NCI-H82 treated with DMSO at 0.1 percent for 48 hours (cell line): ENCODE measurements at regions not wholly inside any gene's neighbourhood (a gene's known extent, or its start where the extent isn't known, plus 50 kb on each side); places are given as distances from the start of the nearest gene placed in this dataset.
A peak's percentile ranks its signal among the peaks of the same experiment; 100 is the strongest.

Experiments
- DNase-seq: peaks from one replicate; lab custom pipeline; 2025; ENCODE audit not compliant: unreplicated experiment; lab: John Stamatoyannopoulos, UW

DNA sequence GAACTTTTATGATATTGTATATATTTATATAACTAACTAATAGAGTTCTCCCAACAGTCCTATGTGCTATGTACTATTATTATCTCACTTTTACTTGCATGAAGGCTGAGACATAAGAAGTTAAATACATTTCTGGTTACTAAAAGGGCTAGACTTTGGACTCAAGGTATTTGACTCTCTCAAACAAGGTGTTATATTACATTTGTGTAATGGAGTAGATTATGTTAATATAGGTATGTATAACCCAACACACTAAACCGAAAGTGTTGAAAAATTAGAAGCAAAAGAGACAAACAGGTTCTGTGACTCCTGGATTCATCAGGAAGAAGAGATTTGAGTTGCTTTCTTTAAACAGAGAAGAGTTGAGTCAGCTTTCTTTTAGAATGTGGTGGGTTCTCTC, 733.6 kb upstream of the ZEB2 start:
- no peak for DNase-seq

DNA sequence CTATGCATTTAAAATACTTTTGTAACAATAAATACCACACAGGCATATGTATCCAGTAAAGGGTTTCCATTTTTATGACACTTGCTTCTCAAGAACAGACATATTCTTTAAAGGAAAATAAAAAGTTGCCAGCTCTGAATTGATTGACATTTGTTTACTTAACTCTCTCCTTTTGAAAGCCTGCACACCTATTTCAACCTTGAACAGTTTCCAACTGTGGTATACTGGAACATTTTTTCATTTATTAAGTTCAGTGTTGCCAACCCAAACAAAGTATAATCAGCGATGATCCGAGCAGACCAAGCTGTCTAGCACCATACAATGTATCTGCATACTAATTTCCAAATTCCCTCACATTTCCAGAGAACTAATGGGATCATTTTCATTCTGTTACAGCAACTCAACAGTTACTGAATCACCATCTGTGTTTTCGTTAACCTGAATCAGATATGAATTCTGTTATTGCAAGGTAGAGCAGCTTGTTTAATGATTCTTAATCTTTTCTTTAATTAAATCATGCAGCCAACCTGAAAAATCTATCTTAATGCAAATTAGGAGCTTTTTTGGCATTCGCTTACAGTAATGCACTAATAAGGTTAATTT, 725.5 kb upstream of the ZEB2 start:
- no peak for DNase-seq

DNA sequence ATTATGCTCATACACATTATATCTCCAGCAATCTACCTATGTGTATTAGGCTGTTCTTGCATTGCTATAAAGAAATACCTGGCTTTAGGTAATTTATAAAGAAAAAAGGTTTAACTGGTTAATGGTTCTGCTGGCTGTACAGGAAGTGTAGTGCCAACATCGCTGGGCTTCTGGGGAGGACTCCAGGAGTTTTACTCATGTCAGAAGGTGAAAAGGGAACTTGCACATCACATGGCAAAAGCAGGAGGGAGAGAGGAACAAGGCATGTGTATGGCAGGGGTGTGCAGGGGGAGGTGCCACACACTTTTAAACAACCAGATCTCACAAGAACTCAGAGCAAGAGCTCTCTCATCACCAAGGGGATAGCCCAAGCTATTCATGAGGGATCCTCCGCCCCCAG, 715.4 kb upstream of the ZEB2 start:
- no peak for DNase-seq

DNA sequence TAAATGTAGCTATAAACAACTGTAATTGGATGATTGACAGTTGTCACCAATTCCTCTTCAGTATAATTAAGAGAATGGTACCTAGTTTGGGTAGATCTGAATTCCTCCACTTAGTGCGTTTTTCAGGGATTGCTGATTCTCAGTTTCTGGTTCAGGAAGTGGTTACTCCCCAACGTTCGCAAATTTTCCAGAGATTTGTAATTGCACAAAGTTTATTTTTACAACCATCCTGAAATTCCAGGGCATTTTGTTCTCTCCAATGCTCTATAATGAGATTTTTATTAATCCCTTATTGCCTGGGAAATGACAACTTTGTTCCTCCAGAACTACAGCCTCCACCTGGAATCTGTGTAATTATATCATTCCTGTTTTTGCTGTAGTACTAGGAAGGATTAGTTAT, 710.6 kb upstream of the ZEB2 start:
- DNase-seq = no peak

DNA sequence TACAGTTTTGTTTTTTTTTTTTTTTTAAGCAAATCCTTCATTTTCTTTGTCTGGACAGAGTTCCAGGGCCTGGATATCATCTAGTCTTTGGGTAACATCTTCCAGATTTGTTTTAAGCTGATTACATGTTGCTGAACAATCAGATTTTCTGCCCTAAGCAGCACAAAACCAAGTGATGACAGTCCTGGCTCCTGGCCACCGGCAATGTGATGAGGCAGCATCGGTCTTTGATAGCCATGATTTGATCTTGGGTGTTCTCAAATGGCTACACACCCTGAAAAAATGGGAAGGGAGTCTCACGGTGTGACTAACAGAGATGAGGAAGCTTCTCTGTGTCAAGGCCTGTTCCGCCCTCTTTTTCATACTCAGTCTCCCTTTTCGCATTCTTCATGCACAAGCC, 708.6 kb upstream of the ZEB2 start:
- no peak for DNase-seq

DNA sequence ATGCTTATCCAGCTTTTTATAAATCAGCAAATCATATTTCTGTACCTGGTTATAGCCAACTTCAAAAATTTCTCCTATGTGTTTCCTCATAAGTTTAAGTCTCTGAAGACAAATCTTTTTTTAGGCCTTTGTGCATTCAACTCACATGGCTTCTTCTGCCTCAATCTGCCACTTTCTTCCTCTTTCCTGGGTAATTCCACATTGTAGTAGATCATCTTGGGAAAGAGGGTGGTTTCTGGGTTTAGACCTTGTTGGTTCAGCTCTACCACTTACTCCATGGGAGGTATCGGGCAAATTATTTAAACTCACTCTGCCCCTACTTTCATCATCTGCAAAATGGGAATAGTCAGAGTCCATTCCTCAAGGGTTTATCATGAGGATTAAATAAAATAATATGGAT, 707.0 kb upstream of the ZEB2 start:
- no peak for DNase-seq

DNA sequence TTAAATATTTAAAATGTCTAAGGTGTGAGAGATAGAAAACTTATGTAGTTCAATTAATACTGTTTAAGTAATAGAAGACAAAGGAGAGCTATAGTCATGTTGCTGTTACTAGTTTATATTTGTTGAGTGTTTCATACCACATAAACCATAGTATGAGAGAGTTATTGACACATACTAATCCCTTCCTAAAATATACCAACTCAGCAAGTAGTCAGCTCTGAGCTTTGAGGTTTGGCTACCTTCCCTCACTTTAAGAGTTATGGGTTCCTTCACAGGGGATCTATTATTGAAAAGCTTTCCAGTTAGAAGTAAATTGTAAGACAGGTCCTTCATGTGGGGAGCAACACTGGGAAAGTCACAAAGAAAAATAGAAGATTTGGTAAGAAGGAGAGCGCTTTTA, 701.6 kb upstream of the ZEB2 start:
- DNase-seq = no peak

DNA sequence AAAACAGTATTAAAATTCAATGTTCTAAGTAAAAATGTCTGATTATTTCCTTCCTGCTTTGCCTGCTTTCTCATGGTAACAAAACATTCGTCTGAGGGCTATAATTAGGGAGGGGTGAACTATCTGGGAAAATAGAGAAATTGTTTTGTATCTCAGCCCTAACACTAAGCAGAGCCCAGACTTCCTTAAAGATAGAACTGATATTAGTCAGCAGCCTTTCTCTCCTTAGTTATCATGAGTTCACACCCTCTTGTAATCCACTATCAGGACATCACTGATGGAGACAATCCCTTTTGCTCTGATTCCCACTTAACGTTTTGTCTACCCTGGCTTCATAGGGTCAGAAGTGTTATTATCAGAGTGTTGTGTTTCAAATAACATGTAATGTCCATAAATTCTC, 701.1 kb upstream of the ZEB2 start:
- DNase-seq = no peak

DNA sequence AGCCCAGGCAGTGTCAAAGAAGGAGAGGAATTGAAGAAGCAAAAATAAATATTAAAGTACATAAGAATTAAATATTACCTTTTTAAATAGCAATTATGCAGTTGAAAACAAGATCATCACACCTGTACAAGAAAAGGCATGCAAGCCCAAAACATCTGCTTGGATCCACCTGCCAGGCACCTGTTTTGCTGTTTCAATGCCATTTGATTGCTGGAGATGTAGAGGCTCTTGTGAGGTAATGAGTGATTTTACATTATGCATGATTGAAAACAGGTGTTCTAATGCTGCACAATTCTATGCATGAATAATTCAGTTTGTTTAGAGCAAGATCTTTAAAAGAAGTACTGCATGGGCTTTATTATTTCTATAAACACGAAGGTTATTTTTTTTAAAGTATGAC, 700.6 kb upstream of the ZEB2 start:
- no peak for DNase-seq

DNA sequence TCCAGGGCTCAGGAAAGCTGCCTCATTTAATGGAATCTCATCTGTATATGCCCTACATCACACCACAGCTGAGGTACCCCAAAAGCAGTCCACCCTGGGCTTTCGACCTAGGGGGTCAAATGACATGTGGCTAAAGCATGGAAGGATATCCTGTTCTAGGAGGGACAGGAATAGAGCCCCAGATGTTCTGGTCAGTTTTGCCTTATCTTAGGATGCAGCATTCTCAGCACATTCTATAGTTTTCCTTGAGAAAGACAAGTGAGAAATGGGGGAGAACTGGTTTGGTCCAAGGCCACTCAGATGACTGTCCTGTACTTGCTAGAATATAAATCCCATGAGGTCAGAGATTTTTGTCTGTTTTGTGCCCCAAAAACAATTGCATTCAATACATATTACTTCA, 688.0 kb upstream of the ZEB2 start:
- no peak for DNase-seq

DNA sequence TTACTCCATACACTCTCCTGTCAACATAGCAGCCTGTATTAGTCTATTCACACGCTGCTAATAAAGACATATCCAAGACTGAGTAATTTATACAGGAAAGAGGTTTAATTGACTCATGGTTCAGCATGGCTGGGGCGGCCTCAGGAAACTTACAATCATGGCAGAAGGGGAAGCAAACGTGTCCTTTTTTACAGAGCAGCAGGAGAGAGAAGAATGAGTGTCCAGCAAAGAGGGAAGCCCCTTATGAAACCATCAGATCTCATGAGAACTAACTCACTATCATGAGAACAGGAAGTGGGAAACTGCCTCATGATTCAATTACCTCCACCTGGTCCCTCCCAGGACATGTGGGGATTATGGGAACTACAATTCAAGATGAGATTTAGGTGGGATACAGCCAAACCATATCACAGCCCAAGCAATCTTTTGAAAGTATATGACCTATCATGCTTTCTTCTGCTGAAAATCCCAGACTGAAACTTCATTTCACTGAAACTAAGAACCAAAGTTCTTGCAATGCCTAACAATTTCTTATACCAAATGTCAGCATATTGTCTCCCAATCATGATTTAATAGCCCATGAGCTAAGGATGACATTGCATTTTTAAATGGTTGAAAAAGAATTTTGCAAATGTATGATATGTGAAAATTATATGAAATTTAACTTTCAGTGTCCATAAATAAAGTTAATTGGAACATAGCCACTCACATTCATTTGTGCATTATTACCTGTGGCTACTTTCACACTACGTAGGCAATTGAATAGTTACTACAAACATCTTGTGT, 686.8 kb upstream of the ZEB2 start:
- DNase-seq = no peak

DNA sequence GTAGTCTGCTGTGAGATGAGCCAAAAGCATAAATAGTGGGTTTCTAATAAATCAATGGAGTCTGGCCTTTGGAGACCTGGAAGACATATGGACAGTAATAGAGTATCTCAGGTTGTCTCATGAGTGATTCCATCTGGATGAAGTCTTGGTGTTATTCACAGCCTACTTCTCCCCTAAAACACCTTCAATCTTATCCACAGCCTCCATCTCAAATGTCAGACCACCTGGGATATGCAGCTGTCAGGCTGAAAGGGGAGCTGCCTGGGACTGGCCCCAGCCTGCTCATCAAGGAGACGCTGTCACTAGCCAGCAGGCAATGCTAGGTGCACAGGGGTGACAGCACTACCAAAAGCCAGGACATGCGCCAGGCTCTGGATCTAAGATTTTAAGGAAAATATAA, 684.0 kb upstream of the ZEB2 start:
- peak; percentile 66 for DNase-seq

DNA sequence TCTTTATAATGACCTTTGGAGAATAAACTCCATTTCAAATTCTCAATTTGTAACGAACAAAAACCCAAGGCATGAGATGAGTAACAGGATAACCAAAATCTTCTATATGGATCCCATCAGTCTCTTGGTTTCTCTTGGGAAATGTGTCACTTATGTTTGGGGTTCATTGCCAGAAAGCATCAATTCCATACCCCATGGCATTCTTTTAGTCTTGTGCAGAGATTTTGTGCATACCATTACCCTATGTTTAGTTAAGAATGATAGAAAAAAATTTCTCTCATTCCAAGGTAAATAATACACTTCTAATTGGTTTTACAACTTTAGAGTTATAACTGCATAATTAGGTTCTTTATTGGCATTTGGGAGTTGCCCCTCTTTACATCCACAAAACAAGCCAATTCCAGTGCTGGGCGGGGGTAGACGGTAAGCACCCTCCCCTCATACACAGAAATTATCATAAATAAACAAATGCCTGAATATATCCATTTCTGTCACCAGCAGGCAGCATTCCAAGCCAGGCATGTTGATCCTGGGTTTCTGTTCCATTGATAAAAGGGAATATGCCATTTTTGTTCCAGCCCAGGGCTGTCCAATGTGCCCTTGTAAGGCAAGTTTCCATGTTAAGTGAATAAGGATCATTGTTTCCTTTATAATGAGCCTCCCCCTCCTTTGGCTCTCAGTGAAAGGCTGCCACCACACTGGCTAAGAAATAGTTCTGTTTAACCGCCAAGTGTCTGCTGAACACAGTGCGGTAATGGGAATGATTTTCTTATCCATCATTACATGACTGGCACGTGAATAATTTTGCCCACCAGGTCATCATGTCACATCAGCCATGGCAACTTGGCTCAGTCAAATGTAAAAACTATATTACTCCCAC, 680.1 kb upstream of the ZEB2 start:
- no peak for DNase-seq

DNA sequence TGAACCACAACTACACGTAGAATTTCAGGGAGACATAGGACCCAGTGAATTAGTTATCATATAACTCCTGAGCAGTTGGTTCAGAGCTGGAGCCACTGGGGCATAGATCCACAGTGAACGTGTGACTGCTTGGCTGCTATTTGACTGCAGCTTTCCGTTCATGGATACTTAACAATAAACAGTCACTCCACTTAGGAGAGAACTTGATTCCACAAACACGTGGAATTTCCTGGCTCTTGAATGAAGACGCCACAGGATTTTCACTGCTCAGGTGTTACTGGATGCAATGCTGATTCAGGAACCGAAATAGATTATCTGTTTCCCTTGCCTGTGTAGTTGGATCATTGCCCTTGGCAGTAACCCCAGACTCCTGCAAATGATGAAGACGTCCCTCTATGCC, 679.1 kb upstream of the ZEB2 start:
- DNase-seq = no peak

DNA sequence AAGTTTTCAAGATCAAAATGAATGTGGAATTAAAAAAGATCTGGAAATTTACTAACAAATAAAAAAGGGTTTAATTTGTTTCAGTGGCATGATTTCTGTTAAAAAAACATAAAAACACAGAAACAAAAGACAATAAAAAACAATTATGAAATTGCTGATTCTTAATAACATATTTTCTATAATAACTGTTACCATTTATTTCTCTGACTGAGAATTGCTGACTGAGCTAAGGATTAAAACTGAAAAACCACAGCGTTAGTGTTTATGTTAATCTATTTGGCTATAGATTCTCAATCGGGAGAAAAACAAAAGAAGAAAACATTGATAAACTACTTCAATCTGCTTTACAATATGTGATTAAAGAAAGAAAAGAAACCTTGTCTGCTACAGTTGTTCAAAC, 678.6 kb upstream of the ZEB2 start:
- DNase-seq = no peak

DNA sequence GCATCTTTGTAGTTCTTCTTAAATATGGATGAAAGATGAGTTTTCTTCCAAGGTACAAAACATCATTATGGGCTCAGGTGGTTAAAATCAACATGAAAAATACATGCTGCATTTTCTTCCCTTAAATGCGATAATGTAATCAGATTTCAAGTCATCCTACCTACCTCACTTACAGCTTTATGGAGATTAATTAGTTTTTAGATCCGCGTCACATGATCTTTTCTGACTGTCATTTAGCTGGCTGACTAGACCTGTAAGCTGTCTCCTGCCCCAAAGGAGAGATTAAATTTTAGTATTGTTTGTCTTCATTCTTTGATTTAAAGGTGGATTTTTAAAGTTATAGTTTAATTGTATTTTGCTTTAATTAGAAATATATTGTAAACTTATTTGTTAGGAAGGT, 678.0 kb upstream of the ZEB2 start:
- DNase-seq = peak; percentile 6

DNA sequence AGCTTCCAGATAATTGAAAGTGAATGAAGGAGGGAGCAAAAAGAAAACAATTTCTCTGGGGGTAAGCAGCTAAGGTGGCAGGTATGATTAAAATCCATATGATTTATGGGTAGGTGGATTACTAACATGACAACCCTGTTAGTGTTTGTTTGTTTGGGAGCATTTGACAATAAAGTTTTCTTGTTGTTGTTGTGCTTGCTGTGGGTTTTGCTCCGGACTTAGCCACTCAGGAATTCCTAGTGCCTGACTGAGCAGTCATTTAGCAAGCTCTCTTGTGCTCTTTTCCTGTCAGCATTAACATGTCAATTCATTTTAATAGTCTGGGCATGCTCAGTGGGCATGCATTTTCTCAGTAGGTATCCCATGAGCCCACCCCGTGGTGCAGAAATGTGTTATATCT, 674.8 kb upstream of the ZEB2 start:
- DNase-seq = no peak

DNA sequence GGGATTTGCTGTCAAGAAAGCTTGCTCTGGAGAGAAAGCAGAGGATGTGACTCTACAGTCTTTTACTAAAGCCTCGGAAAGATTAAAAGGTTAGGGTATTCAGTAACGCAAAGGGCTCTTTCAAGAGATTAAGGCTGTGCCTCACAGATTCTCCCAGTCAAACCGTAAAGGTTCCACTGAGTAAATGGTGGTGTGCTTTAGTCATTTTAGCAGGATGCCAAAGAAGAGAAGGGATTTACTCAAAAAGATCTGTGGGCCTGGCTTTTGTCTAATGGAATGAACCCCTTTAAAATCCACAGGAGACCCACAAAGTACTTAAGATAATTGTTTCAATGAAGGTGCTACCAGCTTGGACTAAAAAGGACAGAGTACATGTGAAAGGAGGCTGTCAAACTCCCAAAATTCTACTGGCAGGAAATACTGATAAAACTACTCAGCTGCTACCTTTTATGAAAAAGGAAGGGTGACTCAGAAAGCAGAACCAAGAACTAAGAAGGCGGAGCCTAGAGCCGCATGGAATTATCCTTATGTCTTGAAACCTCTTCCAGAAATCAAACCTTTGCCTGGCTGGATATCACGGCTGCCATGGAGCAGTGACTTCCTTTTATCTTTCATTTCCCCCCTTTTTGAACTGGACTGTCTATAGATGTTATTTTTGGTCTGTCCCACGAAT, 670.2 kb upstream of the ZEB2 start:
- DNase-seq = no peak

DNA sequence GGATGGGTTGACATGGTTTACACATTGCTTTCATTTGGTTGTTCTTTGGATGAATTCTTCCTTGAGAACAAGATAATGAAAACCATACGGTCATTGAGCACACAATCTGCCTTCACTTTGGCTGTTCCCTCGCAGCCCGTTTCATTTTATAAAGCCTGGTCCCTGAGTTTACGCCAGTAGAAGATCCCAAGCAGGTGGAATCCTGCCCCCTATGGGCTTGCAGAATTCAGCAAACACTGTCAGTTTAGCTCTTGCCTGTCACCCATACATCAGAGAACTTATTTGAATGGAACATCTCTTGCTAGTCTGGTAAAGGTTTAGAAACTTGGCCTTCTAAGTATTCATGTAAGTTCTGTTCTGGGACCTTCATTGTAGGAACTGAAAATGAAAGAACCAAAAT, 666.4 kb upstream of the ZEB2 start:
- DNase-seq = no peak

DNA sequence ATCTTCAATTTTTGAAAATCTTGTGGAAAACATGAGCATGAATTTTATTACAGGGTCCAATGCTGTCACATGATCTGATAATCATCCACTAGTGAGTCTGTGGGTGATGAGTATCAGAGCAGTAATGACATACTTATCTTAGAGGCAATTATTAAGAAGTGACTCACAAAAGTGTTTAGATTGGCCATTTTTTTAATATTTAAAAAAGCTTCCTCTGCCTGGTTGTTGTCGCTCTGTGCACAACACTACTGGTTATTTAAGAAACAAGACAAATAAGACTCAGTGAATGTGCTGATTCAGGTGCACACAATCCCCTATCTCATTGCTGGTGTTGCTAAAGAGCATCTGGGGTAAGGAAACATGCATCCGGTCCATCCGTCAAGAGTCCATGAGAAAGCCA, 665.8 kb upstream of the ZEB2 start:
- no peak for DNase-seq
